T-cell (primary cell): ENCODE measurements at regions not wholly inside any gene's neighbourhood (a gene's known extent, or its start where the extent isn't known, plus 50 kb on each side); places are given as distances from the start of the nearest gene placed in this dataset.

Experiments used
- ATAC-seq, 4 experiments: fragments of 200-7000 bp in 3 of 4; fragments of 150-1000 bp in 1 of 4; cut with Tn5 transposase; replicated peaks in 1 of 4; 1 replicate in 3 of 4; 2 replicates in 1 of 4; pipeline ENCODE4 v1.10.0; 2021; ENCODE audit warnings: moderate library complexity in 3 of 4, mild to moderate bottlenecking in 2 of 4, moderate number of reproducible peaks in 1 of 4
- CTCF ChIA-PET, 2 donors: fragments of 300-600 bp; sonication (Branson Sonifier 250); formaldehyde crosslinking; loops; one replicate each; lab custom pipeline; 2022; ENCODE audit warnings: antibody characterized with exemption in 2 of 2; lab: Charles Lee
- POLR2A ChIA-PET, 2 donors: fragments of 300-600 bp; sonication (Branson Sonifier 250); formaldehyde crosslinking; loops; one replicate each; lab custom pipeline; 2022; ENCODE audit warnings: antibody characterized with exemption in 2 of 2; lab: Charles Lee
- DNase-seq, 35 experiments: peaks; one replicate each; pipeline versions ENCODE4 v3.0.0 to v3.0.0-alpha.2; 2013 to 2023
- H3K27ac ChIP-seq: one replicate; pipeline ENCODE4 v1.5.1; 2013; ENCODE audit warnings: low read length
- H3K27me3 ChIP-seq, 2 experiments: replicated peaks in 1 of 2; 1 replicate in 1 of 2; 2 replicates in 1 of 2; pipeline versions ENCODE4 v1.6.1 to v1.7.0; 2013; ENCODE audit warnings: low read length in 1 of 2, mixed read lengths in 1 of 2; ENCODE audit not compliant: control insufficient read depth in 2 of 2, insufficient read depth in 2 of 2; ENCODE audit errors: extremely low read depth in 1 of 2
- H3K36me3 ChIP-seq, 2 donors: 1 replicate in 1 of 2; 2 replicates in 1 of 2; pipeline versions ENCODE4 v1.6.1 to v1.7.0; 2013; ENCODE audit warnings: low read length in 1 of 2; ENCODE audit not compliant: control insufficient read depth in 2 of 2, insufficient read depth in 1 of 2; ENCODE audit errors: extremely low read depth in 1 of 2
- H3K4me1 ChIP-seq, 2 experiments: 1 replicate in 1 of 2; 2 replicates in 1 of 2; pipeline versions ENCODE4 v1.6.1 to v1.7.0; 2013; ENCODE audit warnings: low read length in 2 of 2, mixed read lengths in 1 of 2; ENCODE audit not compliant: insufficient read depth in 2 of 2, control insufficient read depth in 1 of 2; ENCODE audit errors: extremely low read depth in 1 of 2
- H3K4me3 ChIP-seq, 2 donors: 1 replicate in 1 of 2; 2 replicates in 1 of 2; pipeline versions ENCODE4 v1.5.1 to v1.7.0; 2013; ENCODE audit warnings: mild to moderate bottlenecking in 2 of 2, low read length in 1 of 2, moderate library complexity in 1 of 2; ENCODE audit not compliant: control insufficient read depth in 1 of 2; ENCODE audit errors: extremely low read depth in 1 of 2
- H3K9me3 ChIP-seq: 2 replicates; pipeline ENCODE4 v1.7.0; 2013
- H3K27ac Mint-ChIP-seq, 2 donors: one replicate each; pipeline ENCODE4 v1.8.0; 2020 to 2021; ENCODE audit warnings: mild to moderate bottlenecking in 2 of 2, mixed read lengths in 2 of 2
- H3K27me3 Mint-ChIP-seq, 2 donors: one replicate each; pipeline ENCODE4 v1.8.0; 2021 to 2022; ENCODE audit warnings: mixed read lengths in 2 of 2
- H3K36me3 Mint-ChIP-seq: one replicate; pipeline ENCODE4 v1.8.0; 2021; ENCODE audit warnings: mixed read lengths
- H3K4me1 Mint-ChIP-seq, 3 donors: one replicate each; pipeline ENCODE4 v1.8.0; 2020 to 2022; ENCODE audit warnings: mixed read lengths in 3 of 3, mild to moderate bottlenecking in 1 of 3
- H3K4me3 Mint-ChIP-seq, 3 donors: one replicate each; pipeline ENCODE4 v1.8.0; 2020 to 2022; ENCODE audit warnings: mild to moderate bottlenecking in 3 of 3, mixed read lengths in 3 of 3, moderate library complexity in 3 of 3
- H3K9me3 Mint-ChIP-seq, 3 donors: one replicate each; pipeline ENCODE4 v1.8.0; 2020 to 2022; ENCODE audit warnings: mixed read lengths in 3 of 3
- WGBS: methylation state at CpG from one replicate; pipeline ENCODE4 v1.1.5; 2013; ENCODE audit warnings: missing lambda C conversion rate; ENCODE audit not compliant: insufficient coverage; 5-methylcytosine and 5-hydroxymethylcytosine counted together

DNA sequence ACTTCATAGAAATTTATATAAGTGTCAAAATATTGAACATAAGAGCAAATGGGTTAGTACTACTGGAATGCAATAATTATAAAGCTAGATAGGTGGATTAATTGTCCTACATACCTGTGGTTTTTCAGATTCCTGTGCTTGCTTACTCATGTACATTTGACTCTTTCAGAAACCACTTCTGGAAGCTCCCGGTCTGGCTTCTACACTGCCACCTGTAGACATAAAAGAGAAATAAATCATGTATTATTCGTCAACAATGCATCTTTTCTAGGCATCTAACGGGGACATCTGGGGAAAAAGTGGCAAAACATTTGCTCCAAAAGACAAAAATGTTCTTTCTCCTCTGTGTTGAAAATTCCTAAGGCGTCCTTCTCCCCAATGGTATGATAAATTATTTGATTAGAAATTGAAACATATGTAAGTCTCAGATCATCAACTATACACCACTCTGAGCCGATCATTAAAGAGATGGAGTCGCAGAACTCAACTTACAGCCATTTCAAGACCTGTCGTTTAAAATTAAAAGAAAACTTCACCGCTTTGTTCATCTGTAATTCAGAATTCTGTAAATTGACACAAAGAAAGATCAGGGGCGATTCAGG lies 648.7 kb upstream of the DIPK2B start:
- no peaks in the 10 kb centered on the region for H3K9me3 Mint-ChIP-seq
- Histone ChIP-seq H3K27me3 (peaks cover 0 to 2% of the 10 kb centered on the region in 2 experiments), H3K9me3 (no peaks in the 10 kb centered on the region), H3K27ac (no peak overlapping the region), H3K4me1 (peaks cover 0 to 3% of the 10 kb centered on the region in 2 experiments), H3K36me3 (no peaks in the 10 kb centered on the region), H3K4me3 (peak overlapping the region in 1 of 2 donors; percentile 65)
- H3K4me3 Mint-ChIP-seq, result peak overlapping the region; percentile 86 to 94 (median 91)
- CTCF ChIA-PET, result interaction anchor here in 1 of 2 donors (0.7 to 1.5 kb wide), 5 partner anchors 16 to 334 kb away, joined by 3 to 7 read pairs (median 3); no protein-coding TSS in a partner anchor
- H3K4me1 Mint-ChIP-seq, result peaks cover 4 to 29% (median 12%) of the 10 kb centered on the region in 3 donors
- DNase-seq (peak in 6 of 35 experiments; percentile 4 to 57 (median 8)), ATAC-seq (peak in 2 of 4 experiments; percentile 22 to 42)
- H3K27me3 Mint-ChIP-seq, result peaks cover 0 to 3% of the 10 kb centered on the region in 2 donors
- WGBS, result no CpG with 5 or more reads among the region's 9 CpGs
- H3K36me3 Mint-ChIP-seq, result peaks cover 7% of the 10 kb centered on the region
- H3K27ac Mint-ChIP-seq, result peak overlapping the region; percentile 57 to 77
- POLR2A ChIA-PET, result no interaction called here

DNA sequence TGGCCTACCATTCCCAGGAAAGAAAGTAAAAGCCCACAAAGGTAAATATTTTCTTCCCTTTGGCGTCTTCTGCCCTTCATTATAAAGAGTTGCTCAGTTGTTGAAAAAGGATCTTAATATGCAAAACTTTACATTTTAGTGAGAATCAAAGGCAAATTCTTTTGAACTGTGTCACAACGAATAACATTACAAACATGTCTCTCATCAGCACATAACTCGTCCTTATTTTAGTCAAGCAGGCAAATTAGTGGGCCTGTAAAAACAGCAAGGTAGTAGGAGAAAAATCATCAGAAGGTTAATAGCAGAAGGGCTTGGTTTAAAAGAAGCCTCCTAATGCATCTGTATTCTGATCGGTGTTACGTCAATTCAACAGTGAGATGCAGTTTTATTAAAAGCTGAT lies 647.3 kb upstream of the DIPK2B start:
- Mint-ChIP-seq H3K36me3 (peaks cover 7% of the 10 kb centered on the region), H3K4me3 (peak overlapping the region in 1 of 3 donors; percentile 28), H3K27me3 (no peaks in the 10 kb centered on the region), H3K9me3 (no peaks in the 10 kb centered on the region), H3K27ac (no peak overlapping the region), H3K4me1 (peaks cover 4 to 32% (median 12%) of the 10 kb centered on the region in 3 donors)
- H3K4me3 ChIP-seq, result no peak overlapping the region
- H3K36me3 ChIP-seq, result no peaks in the 10 kb centered on the region
- no peaks in the 10 kb centered on the region for H3K9me3 ChIP-seq
- WGBS, result no CpG with 5 or more reads among the region's 5 CpGs
- H3K27ac ChIP-seq, result no peak overlapping the region
- ChIA-PET CTCF (interaction anchor here in 1 of 2 donors (1.0 kb wide), 1 partner anchor 47 kb away, joined by 8 read pairs; no protein-coding TSS in a partner anchor), POLR2A (no interaction called here)
- peaks cover 0 to 2% of the 10 kb centered on the region in 2 experiments for H3K27me3 ChIP-seq
- no peak for ATAC-seq
- no peak for DNase-seq
- peaks cover 0 to 3% of the 10 kb centered on the region in 2 experiments for H3K4me1 ChIP-seq

DNA sequence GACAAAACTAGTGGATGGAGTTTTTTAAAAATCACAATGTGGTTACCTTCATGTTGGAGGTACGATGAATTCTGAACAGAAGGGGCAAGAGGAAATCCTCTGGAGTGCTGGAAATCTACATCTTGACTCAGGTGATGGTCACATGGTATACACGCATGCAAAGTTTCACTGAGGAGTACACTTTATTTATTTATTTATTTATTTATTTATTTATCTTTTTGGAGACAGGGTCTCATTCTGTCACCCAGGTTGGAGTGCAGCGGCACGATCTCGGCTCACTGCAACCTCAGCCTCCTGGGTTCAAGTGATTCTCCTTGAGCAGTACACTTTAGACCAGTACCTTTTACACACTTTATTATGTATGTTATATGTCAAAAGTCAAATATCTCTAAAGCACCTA lies 645.7 kb upstream of the DIPK2B start:
- Mint-ChIP-seq H3K4me3 (no peak overlapping the region), H3K4me1 (peaks cover 9 to 39% (median 20%) of the 10 kb centered on the region in 3 donors), H3K36me3 (peaks cover 7% of the 10 kb centered on the region), H3K27ac (no peak overlapping the region), H3K9me3 (no peaks in the 10 kb centered on the region), H3K27me3 (no peaks in the 10 kb centered on the region)
- Histone ChIP-seq H3K27me3 (no peaks in the 10 kb centered on the region), H3K36me3 (no peaks in the 10 kb centered on the region), H3K9me3 (no peaks in the 10 kb centered on the region), H3K27ac (no peak overlapping the region), H3K4me1 (peaks cover 0 to 5% of the 10 kb centered on the region in 2 experiments), H3K4me3 (no peak overlapping the region)
- no peak for DNase-seq
- ChIA-PET POLR2A (no interaction called here), CTCF (interaction anchor here in 1 of 2 donors (0.7 kb wide), 1 partner anchor 484 kb away, joined by 3 read pairs; no protein-coding TSS in a partner anchor)
- ATAC-seq, result no peak
- no CpG with 5 or more reads among the region's 5 CpGs for WGBS

DNA sequence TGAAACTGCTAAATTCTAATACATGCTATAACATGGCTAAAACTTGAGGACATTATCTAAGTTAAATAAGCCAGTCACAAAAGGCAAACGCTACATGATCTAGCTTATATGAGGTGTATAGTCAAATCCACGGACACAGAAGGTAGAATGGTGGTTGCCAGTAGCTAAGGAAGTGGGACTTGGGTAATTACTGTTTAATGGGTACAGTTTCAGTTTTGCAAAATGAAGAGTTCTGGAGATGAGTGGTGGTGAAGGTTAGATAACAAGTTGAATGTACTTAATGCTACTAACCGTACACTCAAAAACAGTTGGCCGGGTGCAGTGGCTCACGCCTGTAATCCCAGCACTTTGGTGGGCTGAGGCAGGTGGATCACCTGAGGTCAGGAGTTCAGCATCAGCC lies 644.5 kb upstream of the DIPK2B start:
- no peaks in the 10 kb centered on the region for H3K9me3 ChIP-seq
- no peaks in the 10 kb centered on the region for H3K36me3 ChIP-seq
- no peaks in the 10 kb centered on the region for H3K9me3 Mint-ChIP-seq
- no peak overlapping the region for H3K4me3 ChIP-seq
- H3K4me3 Mint-ChIP-seq, result no peak overlapping the region
- H3K4me1 Mint-ChIP-seq, result peaks cover 11 to 34% (median 16%) of the 10 kb centered on the region in 3 donors
- H3K27ac Mint-ChIP-seq, result no peak overlapping the region
- POLR2A ChIA-PET, result interaction anchor here in 1 of 2 donors (0.5 kb wide), 1 partner anchor 78 kb away, joined by 3 read pairs; no protein-coding TSS in a partner anchor
- ATAC-seq (no peak), DNase-seq (no peak)
- no CpG with 5 or more reads among the region's 5 CpGs for WGBS
- H3K4me1 ChIP-seq, result peaks cover 0 to 5% of the 10 kb centered on the region in 2 experiments
- no peaks in the 10 kb centered on the region for H3K27me3 Mint-ChIP-seq
- no peak overlapping the region for H3K27ac ChIP-seq
- peaks cover 7% of the 10 kb centered on the region for H3K36me3 Mint-ChIP-seq
- no peaks in the 10 kb centered on the region for H3K27me3 ChIP-seq
- CTCF ChIA-PET, result interaction anchor here (0.8 to 1.4 kb wide), 2 partner anchors 43 to 71 kb away, joined by 3 to 4 read pairs; no protein-coding TSS in a partner anchor

DNA sequence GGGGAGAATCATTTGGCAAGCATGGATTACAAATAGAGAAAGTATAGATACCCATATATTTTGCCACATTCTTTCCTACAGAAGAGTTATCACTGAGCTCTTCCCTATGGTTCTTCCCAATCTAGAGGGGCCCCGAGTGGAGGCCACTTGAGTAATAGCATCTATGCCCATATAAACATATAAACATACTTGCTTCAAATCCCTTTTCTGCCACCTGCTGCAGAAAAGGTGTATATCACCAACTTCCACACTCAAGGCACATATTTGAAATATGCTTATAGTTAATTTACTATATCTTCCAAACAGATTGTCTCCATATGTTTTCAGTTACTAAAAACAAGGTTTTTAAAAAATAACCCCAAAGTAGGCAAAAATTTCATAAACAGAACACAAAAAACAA lies 642.8 kb upstream of the DIPK2B start:
- Mint-ChIP-seq H3K4me1 (peaks cover 7 to 27% (median 8%) of the 10 kb centered on the region in 3 donors), H3K9me3 (no peaks in the 10 kb centered on the region), H3K27ac (peak overlapping the region in 1 of 2 donors; percentile 45), H3K27me3 (no peaks in the 10 kb centered on the region), H3K4me3 (no peak overlapping the region), H3K36me3 (peaks cover 7% of the 10 kb centered on the region)
- H3K36me3 ChIP-seq, result no peaks in the 10 kb centered on the region
- H3K4me3 ChIP-seq, result no peak overlapping the region
- no CpG with 5 or more reads among the region's 1 CpG for whole genome bisulfite sequencing
- H3K27ac ChIP-seq, result no peak overlapping the region
- ChIA-PET CTCF (interaction anchor here in 1 of 2 donors (1.1 kb wide), 1 partner anchor 328 kb away, joined by 3 read pairs; no protein-coding TSS in a partner anchor), POLR2A (interaction anchor here in 1 of 2 donors (0.6 kb wide), 2 partner anchors 69 to 326 kb away, joined by 3 read pairs; no protein-coding TSS in a partner anchor)
- H3K9me3 ChIP-seq, result no peaks in the 10 kb centered on the region
- DNase-seq (peak in 4 of 35 experiments; percentile 5 to 52 (median 10)), ATAC-seq (no peak)
- no peaks in the 10 kb centered on the region for H3K27me3 ChIP-seq
- H3K4me1 ChIP-seq, result peaks cover 0 to 5% of the 10 kb centered on the region in 2 experiments

DNA sequence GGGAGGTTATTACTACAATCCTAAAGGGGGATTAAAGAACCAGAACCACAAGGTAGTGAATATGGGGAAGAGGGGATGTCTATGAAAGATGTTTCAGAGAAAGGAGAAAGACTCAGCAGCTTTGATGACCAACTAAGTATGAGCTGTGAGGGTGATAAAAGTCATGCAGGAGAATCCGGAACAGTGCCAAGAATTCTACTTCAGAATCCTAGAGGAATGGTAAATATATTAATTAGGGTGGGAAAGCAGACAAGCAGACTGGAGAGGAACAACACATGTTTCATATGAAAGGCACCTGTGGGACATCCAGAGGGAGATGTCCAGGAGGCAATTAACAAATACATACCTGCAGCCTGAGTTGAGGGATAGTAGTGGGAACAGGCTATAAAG lies 642.2 kb upstream of the DIPK2B start:
- H3K4me1 Mint-ChIP-seq, result peaks cover 7 to 23% (median 8%) of the 10 kb centered on the region in 3 donors

More for the DNA sequence above, 642.2 kb upstream of the DIPK2B start:
- H3K4me1 ChIP-seq, result peaks cover 0 to 5% of the 10 kb centered on the region in 2 experiments
- no peaks in the 10 kb centered on the region for H3K27me3 ChIP-seq
- H3K27ac ChIP-seq, result no peak overlapping the region
- Mint-ChIP-seq H3K36me3 (peaks cover 5% of the 10 kb centered on the region), H3K27me3 (no peaks in the 10 kb centered on the region), H3K9me3 (no peaks in the 10 kb centered on the region), H3K4me3 (no peak overlapping the region), H3K27ac (peak overlapping the region in 1 of 2 donors; percentile 80)
- H3K36me3 ChIP-seq, result no peaks in the 10 kb centered on the region
- ChIA-PET CTCF (interaction anchor here (1.1 to 1.7 kb wide), 3 partner anchors 41 to 327 kb away, joined by 3 to 5 read pairs (median 3); no protein-coding TSS in a partner anchor), POLR2A (interaction anchor here (0.6 kb wide), 2 partner anchors 68 to 326 kb away, joined by 3 read pairs; no protein-coding TSS in a partner anchor)
- DNase-seq (no peak), ATAC-seq (no peak)
- H3K4me3 ChIP-seq, result no peak overlapping the region
- H3K9me3 ChIP-seq, result no peaks in the 10 kb centered on the region
- no CpG with 5 or more reads among the region's 1 CpG for WGBS
